Transverse colon (tissue), 3 donors: ENCODE measurements at regions not wholly inside any gene's neighbourhood (a gene's known extent, or its start where the extent isn't known, plus 50 kb on each side); places are given as distances from the start of the nearest gene placed in this dataset.

Experiments
- CTCF ChIP-seq, 5 experiments: fragments of 200-600 bp in 3 of 5; fragments of 450-650 bp in 2 of 5; sonication (generic) in 3 of 5; IDR thresholded peaks; 1 replicate in 2 of 5; 2 replicates in 3 of 5; pipeline ENCODE4 v1.5.1; 2016 to 2017; ENCODE audit warnings: antibody characterized with exemption in 5 of 5, inconsistent platforms in 3 of 5, mild to moderate bottlenecking in 2 of 5, moderate library complexity in 1 of 5
- POLR2A ChIP-seq: fragments of 450-650 bp; IDR thresholded peaks from one replicate; pipeline ENCODE4 v1.6.1; 2016; ENCODE audit warnings: antibody characterized with exemption, mild to moderate bottlenecking, moderate library complexity

GRCh38 chr10:58137813-58138212, 129.9 kb downstream of the IPMK start:
- TF ChIP-seq CTCF (IDR thresholded peaks at IDR 0.05) (no peak), POLR2A (no peak)
